Cardiac muscle cell (in vitro differentiated cells and primary cell): ENCODE measurements at regions not wholly inside any gene's neighbourhood (a gene's known extent, or its start where the extent isn't known, plus 50 kb on each side); places are given as distances from the start of the nearest gene placed in this dataset.
A peak's percentile ranks its signal among the peaks of the same experiment; 100 is the strongest.

Experiments
- DNase-seq, 2 donors: peaks; one replicate each; pipeline versions ENCODE4 v3.0.0 to v3.0.0-alpha.2; 2010 to 2017; ENCODE audit warnings: low read depth in 1 of 2, low spot score in 1 of 2
- H3K27ac ChIP-seq: fragments of 200-600 bp; sonication (generic); 2 replicates; pipeline ENCODE4 v1.5.1; 2016
- H3K27me3 ChIP-seq: fragments of 200-600 bp; sonication (generic); 2 replicates; pipeline ENCODE4 v1.6.0; 2016; ENCODE audit warnings: control low read depth
- H3K36me3 ChIP-seq: fragments of 200-600 bp; sonication (generic); 2 replicates; pipeline ENCODE4 v1.5.1; 2016; ENCODE audit warnings: control low read depth
- H3K4me1 ChIP-seq: fragments of 200-600 bp; sonication (generic); 2 replicates; pipeline ENCODE4 v1.8.1; 2017; ENCODE audit warnings: low read depth, mild to moderate bottlenecking, mixed run types
- H3K4me3 ChIP-seq: fragments of 200-600 bp; sonication (generic); 2 replicates; pipeline ENCODE4 v1.5.1; 2016; ENCODE audit warnings: mild to moderate bottlenecking
- H3K9me3 ChIP-seq: fragments of 200-600 bp; sonication (generic); 2 replicates; pipeline ENCODE4 v1.5.1; 2017; ENCODE audit warnings: low read depth, mild to moderate bottlenecking, control low read depth
- TF ChIP-seq, protein P1 (sequence below): IDR thresholded peaks from 2 replicates; pipeline ENCODE4 v1.5.1; 2012; ENCODE audit warnings: low read depth, mild to moderate bottlenecking, low read length

DNA sequence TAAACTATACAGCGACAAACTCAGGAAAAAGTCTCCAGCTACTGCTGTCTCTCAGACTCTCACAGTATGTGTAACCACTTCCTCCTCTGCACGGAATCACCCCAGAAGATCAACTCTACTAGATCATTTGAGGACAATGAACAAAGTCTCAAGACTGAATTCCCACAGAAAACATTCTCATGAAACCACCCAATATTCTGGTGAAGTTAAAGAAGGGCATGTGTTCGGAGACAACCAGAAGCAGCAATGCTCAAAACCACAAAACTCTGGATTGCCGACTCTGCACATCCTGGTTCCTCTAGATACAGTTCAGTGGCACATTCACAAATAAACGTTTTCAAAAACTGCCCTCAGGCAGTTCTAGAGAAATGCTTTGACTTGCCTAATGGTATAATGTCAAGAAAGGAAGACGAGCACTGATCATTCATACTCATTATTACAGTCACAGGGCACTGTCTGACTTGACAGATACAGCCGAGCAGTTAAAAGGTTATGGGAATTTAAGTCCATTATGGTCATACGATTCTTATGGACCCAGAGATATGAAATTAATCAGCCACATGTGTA is 91.9 kb upstream of the STK17B start:
- H3K4me1 ChIP-seq, result peaks cover 18% of the 10 kb centered on the region
- peak in 1 of 2 donors; percentile 14 for DNase-seq
- H3K4me3 ChIP-seq, result no peak overlapping the region
- H3K27me3 ChIP-seq, result no peaks in the 10 kb centered on the region
- no peaks in the 10 kb centered on the region for H3K9me3 ChIP-seq
- no peaks in the 10 kb centered on the region for H3K36me3 ChIP-seq
- H3K27ac ChIP-seq, result no peak overlapping the region
- TF ChIP-seq, protein P1, sequence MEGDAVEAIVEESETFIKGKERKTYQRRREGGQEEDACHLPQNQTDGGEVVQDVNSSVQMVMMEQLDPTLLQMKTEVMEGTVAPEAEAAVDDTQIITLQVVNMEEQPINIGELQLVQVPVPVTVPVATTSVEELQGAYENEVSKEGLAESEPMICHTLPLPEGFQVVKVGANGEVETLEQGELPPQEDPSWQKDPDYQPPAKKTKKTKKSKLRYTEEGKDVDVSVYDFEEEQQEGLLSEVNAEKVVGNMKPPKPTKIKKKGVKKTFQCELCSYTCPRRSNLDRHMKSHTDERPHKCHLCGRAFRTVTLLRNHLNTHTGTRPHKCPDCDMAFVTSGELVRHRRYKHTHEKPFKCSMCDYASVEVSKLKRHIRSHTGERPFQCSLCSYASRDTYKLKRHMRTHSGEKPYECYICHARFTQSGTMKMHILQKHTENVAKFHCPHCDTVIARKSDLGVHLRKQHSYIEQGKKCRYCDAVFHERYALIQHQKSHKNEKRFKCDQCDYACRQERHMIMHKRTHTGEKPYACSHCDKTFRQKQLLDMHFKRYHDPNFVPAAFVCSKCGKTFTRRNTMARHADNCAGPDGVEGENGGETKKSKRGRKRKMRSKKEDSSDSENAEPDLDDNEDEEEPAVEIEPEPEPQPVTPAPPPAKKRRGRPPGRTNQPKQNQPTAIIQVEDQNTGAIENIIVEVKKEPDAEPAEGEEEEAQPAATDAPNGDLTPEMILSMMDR, result no peak

DNA sequence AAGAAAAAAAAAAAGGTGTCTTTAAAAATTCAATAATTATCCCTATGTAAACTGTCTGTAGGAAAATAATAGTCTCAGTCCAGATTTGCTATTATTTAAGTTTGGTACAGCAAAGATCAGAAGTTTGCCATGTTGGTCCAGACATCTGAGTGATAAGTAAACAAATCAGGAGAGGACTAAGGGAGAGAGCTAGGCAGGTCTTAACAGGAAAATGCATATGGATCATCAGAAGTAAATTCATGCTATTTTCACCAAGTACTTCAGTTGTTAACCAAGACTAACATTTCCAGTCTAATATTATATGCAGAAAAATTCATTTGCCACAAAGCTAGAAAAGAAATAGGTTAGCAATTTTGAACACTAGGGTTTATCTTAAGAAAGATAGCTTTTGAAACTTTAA is 95.0 kb upstream of the STK17B start:
- no peaks in the 10 kb centered on the region for H3K9me3 ChIP-seq
- no peaks in the 10 kb centered on the region for H3K27me3 ChIP-seq
- no peak for DNase-seq
- peaks cover 10% of the 10 kb centered on the region for H3K4me1 ChIP-seq
- H3K36me3 ChIP-seq, result no peaks in the 10 kb centered on the region
- TF ChIP-seq, protein P1, result no peak
- H3K4me3 ChIP-seq, result no peak overlapping the region
- H3K27ac ChIP-seq, result no peak overlapping the region

DNA sequence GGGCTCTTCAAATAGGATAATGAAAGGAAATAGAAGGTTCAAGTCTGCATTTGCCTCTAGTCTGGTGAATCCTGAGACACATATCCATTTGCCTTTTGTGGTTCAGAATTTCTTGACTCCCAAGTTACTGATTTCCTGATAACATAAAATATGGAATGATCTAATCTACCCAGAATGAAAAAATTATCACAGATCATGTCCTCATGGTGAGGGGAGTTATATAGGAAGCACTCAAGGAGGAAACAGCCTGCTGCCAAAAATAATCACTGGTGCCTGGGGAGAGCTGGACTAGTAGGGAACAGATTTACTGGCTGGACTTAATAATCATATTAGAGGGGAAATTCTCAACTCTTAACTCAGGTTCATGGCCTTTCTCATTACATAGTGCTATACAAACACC is 95.5 kb upstream of the STK17B start:
- no peaks in the 10 kb centered on the region for H3K27me3 ChIP-seq
- TF ChIP-seq, protein P1, result no peak

DNA sequence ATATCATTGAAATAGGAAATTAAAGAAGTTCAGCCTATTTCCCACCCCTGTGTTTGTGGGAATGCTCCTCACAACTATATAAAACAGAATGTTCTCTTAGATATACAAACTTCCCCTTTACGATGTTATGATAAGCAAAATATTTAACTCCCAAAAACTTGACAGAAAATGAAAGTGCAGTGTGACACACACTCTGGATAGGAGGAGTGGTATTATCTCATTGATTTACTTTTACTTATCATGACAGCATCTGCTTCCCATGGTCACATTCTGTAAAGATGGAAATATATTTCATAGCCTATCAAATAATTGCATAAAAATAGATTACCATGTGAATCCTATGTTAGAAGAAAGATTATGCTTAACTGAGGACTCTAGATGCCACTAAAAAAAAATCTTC is 96.6 kb upstream of the STK17B start:
- Histone ChIP-seq H3K4me3 (no peak overlapping the region), H3K27me3 (no peaks in the 10 kb centered on the region), H3K9me3 (no peaks in the 10 kb centered on the region), H3K27ac (no peak overlapping the region), H3K4me1 (peaks cover 10% of the 10 kb centered on the region), H3K36me3 (no peaks in the 10 kb centered on the region)
- TF ChIP-seq, protein P1, result no peak
- DNase-seq, result no peak

More for the DNA sequence above, 95.5 kb upstream of the STK17B start:
- Histone ChIP-seq H3K36me3 (no peaks in the 10 kb centered on the region), H3K4me3 (no peak overlapping the region), H3K9me3 (no peaks in the 10 kb centered on the region), H3K4me1 (peaks cover 10% of the 10 kb centered on the region), H3K27ac (no peak overlapping the region)
- DNase-seq, result peak in 1 of 2 donors; percentile 16

DNA sequence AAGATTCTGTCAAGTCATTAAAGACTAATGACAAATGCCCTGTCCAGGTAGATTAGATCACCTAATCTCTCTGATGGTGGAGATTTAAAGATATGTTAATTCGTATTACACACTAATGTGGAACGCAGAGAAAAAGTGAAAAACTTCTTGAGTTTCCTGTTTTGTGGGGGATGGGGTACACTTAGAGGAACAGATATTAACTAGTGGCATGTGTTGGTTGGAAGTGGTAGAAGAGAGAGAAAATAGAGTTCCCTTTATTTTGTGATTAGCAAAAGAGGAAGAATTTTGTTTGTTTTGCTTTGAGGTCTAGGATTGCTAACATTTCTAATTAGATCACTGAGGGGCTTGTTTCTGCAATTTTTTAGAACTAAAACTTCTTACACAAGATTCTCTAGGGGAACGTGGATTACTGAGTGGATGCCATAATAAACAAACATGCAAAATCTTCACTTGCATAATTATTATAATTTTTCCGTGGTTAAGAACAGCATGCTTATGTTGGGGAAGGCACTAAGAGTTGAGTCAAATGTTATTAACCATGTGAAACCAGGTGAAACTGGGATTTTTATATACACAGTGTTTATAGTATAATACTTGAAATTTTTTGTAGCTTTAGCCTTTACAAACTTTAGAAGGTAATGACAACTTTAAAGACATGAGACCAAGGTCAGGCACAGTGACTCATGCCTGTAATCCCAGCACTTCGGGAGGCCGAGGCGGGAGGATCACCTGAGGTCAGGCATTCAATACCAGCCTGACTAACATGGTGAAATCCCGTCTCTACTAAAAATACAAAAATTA is 97.4 kb upstream of the STK17B start:
- Histone ChIP-seq H3K27me3 (no peaks in the 10 kb centered on the region), H3K9me3 (no peaks in the 10 kb centered on the region), H3K4me1 (peaks cover 10% of the 10 kb centered on the region), H3K27ac (no peak overlapping the region), H3K36me3 (no peaks in the 10 kb centered on the region), H3K4me3 (no peak overlapping the region)
- TF ChIP-seq, protein P1, result no peak
- DNase-seq, result no peak
